ENCODE measurements at regions not wholly inside any gene's neighbourhood (a gene's known extent, or its start where the extent isn't known, plus 50 kb on each side); places are given as distances from the start of the nearest gene placed in this dataset.

GRCh38 chr1:121515235-121515634 lies 330.5 kb downstream of the SRGAP2C start:
- Histone ChIP-seq H3K27ac (ENCODE audit: control insufficient read depth, insufficient read depth, low read length) (no peak overlapping the region), H3K4me1 (ENCODE audit: control insufficient read depth, extremely low read depth, insufficient read depth, low read length) (peaks cover 5% of the 10 kb centered on the region), H4K20me1 (ENCODE audit: control insufficient read depth, extremely low read depth, insufficient read depth, low read length) (no peaks in the 10 kb centered on the region), H3K9me3 (ENCODE audit: control insufficient read depth, low read depth, low read length) (no peaks in the 10 kb centered on the region), H3K9ac (ENCODE audit: control insufficient read depth, extremely low read depth, insufficient read depth, low read length) (no peak overlapping the region), H3K4me2 (ENCODE audit: control insufficient read depth, extremely low read depth, insufficient read depth, low read depth, low read length) (no peak overlapping the region), H3K9me1 (ENCODE audit: control insufficient read depth, extremely low read depth, insufficient read depth, low read length) (no peaks in the 10 kb centered on the region), H2AFZ (ENCODE audit: control insufficient read depth, low read length) (no peak overlapping the region), H3K79me2 (ENCODE audit: control insufficient read depth, insufficient read depth, low read length) (no peaks in the 10 kb centered on the region), H3K36me3 (ENCODE audit: control insufficient read depth in 2 of 2, extremely low read depth in 1 of 2, insufficient read depth in 2 of 2, low read length in 2 of 2) (no peaks in the 10 kb centered on the region), H3K27me3 (ENCODE audit: control insufficient read depth, extremely low read depth, insufficient read depth, low read length) (no peaks in the 10 kb centered on the region), H3K4me3 (ENCODE audit: control insufficient read depth in 2 of 3, extremely low read depth in 1 of 3, insufficient read depth in 2 of 3, low read depth in 1 of 3, low read length in 3 of 3) (no peak overlapping the region)
- no peak for DNase-seq (ENCODE audit: low read depth, low spot score)
- FAIRE-seq = no peak
- dilution Hi-C loops (cut with MboI; ENCODE audit: extremely low pct_ligation_motif_present, low sequenced_read_pairs) = no loop called here
- TF ChIP-seq EZH2 (IDR thresholded peaks at IDR 0.05; ENCODE audit: low read length) (no peak), CTCF (optimal IDR thresholded peaks at IDR 0.05 in 1 of 3, IDR thresholded peaks at IDR 0.05 in 1 of 3, conservative IDR thresholded peaks at IDR 0.05 in 1 of 3; ENCODE audit: extremely low read depth in 1 of 3, insufficient read depth in 2 of 3, low read length in 3 of 3) (no peak)

- no peak overlapping the region for H3K9ac ChIP-seq (ENCODE audit: control insufficient read depth, extremely low read depth, insufficient read depth, low read length)
- H3K27ac ChIP-seq (ENCODE audit: control insufficient read depth, insufficient read depth, low read length) = no peak overlapping the region
- TF ChIP-seq EZH2 (IDR thresholded peaks at IDR 0.05; ENCODE audit: low read length) (no peak), CTCF (optimal IDR thresholded peaks at IDR 0.05 in 1 of 3, IDR thresholded peaks at IDR 0.05 in 1 of 3, conservative IDR thresholded peaks at IDR 0.05 in 1 of 3; ENCODE audit: extremely low read depth in 1 of 3, insufficient read depth in 2 of 3, low read length in 3 of 3) (no peak)
- FAIRE-seq (no peak), DNase-seq (ENCODE audit: low read depth, low spot score) (no peak)
- H3K9me1 ChIP-seq (ENCODE audit: control insufficient read depth, extremely low read depth, insufficient read depth, low read length) = no peaks in the 10 kb centered on the region
- no peaks in the 10 kb centered on the region for H3K9me3 ChIP-seq (ENCODE audit: control insufficient read depth, low read depth, low read length)
- dilution Hi-C loops (cut with MboI; ENCODE audit: extremely low pct_ligation_motif_present, low sequenced_read_pairs) = no loop called here
- H3K36me3 ChIP-seq (ENCODE audit: control insufficient read depth in 2 of 2, extremely low read depth in 1 of 2, insufficient read depth in 2 of 2, low read length in 2 of 2) = no peaks in the 10 kb centered on the region
- H3K79me2 ChIP-seq (ENCODE audit: control insufficient read depth, insufficient read depth, low read length) = no peaks in the 10 kb centered on the region
- no peak overlapping the region for H3K4me2 ChIP-seq (ENCODE audit: control insufficient read depth, extremely low read depth, insufficient read depth, low read depth, low read length)
- peaks cover 5% of the 10 kb centered on the region for H3K4me1 ChIP-seq (ENCODE audit: control insufficient read depth, extremely low read depth, insufficient read depth, low read length)
- no peak overlapping the region for H2AFZ ChIP-seq (ENCODE audit: control insufficient read depth, low read length)
- no peaks in the 10 kb centered on the region for H3K27me3 ChIP-seq (ENCODE audit: control insufficient read depth, extremely low read depth, insufficient read depth, low read length)
- no peaks in the 10 kb centered on the region for H4K20me1 ChIP-seq (ENCODE audit: control insufficient read depth, extremely low read depth, insufficient read depth, low read length)
- no peak overlapping the region for H3K4me3 ChIP-seq (ENCODE audit: control insufficient read depth in 2 of 3, extremely low read depth in 1 of 3, insufficient read depth in 2 of 3, low read depth in 1 of 3, low read length in 3 of 3)
Observed at GRCh38 chr1:121516234-121516967, 331.6 kb downstream of the SRGAP2C start.
